ENCODE measurements at regions not wholly inside any gene's neighbourhood (a gene's known extent, or its start where the extent isn't known, plus 50 kb on each side); places are given as distances from the start of the nearest gene placed in this dataset.
"Not testable (repeated sequence)": the region's sequence is repeated elsewhere in the genome, so short reads cannot be mapped to it uniquely, and the experiment has no call there.

DNA sequence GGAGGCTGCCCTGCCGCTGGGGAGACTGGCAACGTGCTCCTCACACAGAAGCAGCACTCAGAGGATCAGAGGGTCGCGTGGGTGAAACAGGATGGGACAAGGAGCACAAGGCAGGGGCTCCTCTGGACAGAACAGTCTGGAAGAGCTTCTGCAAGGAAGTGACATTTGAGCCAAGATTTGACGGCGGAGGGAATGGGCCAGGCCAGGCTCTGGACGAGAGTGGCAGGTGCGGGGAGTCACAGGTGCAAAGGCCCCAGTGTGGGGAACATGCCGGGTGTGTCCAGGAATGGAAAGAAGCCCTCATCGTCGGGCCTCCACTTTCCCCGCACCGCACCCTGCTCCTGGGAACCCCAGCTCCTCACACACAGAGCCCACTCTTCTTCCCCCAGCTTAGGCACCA is 84.0 kb downstream of the RFLNA start:
- Mint-ChIP-seq H3K9me3 (no peaks in the 10 kb centered on the region), H3K4me1 (peaks cover 0 to 4% (median 4%) of the 10 kb centered on the region in 3 donors), H3K27ac (peak overlapping the region in 2 of 8 donors; percentile 33 to 71), H3K36me3 (peaks cover 0 to 76% (median 4%) of the 10 kb centered on the region in 3 donors), H3K4me3 (no peak overlapping the region), H3K27me3 (no peaks in the 10 kb centered on the region)
- no peak for DNase-seq
- no peaks in the 10 kb centered on the region for H3K9me3 ChIP-seq (ENCODE audit: low read length)
- no peak overlapping the region for H3K27ac ChIP-seq (ENCODE audit: low read depth, low read length)
- H3K36me3 ChIP-seq (ENCODE audit: insufficient read depth, low read length) = no peaks in the 10 kb centered on the region
- no peaks in the 10 kb centered on the region for H3K4me1 ChIP-seq (ENCODE audit: insufficient read depth, low read length)
- H3K4me3 ChIP-seq (ENCODE audit: low read length) = no peak overlapping the region
- H3K27me3 ChIP-seq (ENCODE audit: insufficient read depth, low read length, poor library complexity, severe bottlenecking) = no peaks in the 10 kb centered on the region
- CTCF ChIA-PET = no interaction called here
- POLR2A ChIA-PET = no interaction called here

DNA sequence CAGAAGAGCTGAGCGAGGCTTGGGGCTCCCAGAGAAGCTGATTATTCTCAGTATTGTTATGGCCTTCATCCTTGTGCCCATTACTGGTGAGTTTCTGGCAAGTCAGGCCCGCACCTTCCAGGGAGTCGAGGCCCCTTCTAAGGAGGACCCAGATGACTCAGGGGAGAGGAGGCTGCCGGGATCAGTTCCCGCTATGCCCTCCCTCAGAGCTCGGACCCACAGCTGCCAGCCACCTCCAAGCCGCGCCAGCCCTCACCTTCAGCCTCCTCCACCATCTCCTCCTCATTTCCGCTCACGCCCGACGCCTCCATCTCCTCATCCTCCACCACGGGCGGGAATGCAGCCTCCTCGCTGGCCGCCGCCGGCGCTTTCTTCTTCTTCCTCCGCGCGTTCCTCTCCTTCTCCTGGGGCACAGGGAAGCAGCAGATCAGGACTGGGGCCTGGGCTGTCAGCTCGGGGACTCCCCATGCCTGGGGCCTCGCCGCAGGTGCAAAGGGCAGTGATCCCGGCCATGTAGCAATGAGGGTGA is 83.2 kb downstream of the RFLNA start:
- no peak overlapping the region for H3K4me3 Mint-ChIP-seq
- Histone ChIP-seq H3K4me1 (ENCODE audit: insufficient read depth, low read length) (no peaks in the 10 kb centered on the region), H3K27ac (ENCODE audit: low read depth, low read length) (no peak overlapping the region), H3K27me3 (ENCODE audit: insufficient read depth, low read length, poor library complexity, severe bottlenecking) (no peaks in the 10 kb centered on the region), H3K36me3 (ENCODE audit: insufficient read depth, low read length) (no peaks in the 10 kb centered on the region), H3K9me3 (ENCODE audit: low read length) (no peaks in the 10 kb centered on the region), H3K4me3 (ENCODE audit: low read length) (no peak overlapping the region)
- no peak overlapping the region for H3K27ac Mint-ChIP-seq
- no peaks in the 10 kb centered on the region for H3K27me3 Mint-ChIP-seq
- H3K4me1 Mint-ChIP-seq = peaks cover 0 to 4% (median 4%) of the 10 kb centered on the region in 3 donors
- ChIA-PET POLR2A (no interaction called here), CTCF (no interaction called here)
- peaks cover 0 to 71% (median 4%) of the 10 kb centered on the region in 3 donors for H3K36me3 Mint-ChIP-seq
- no peaks in the 10 kb centered on the region for H3K9me3 Mint-ChIP-seq
- no peak for DNase-seq

GRCh38 chr12:124376435-124376834 is 81.5 kb downstream of the RFLNA start:
- DNase-seq = no peak
- Mint-ChIP-seq H3K4me1 (peaks cover 0 to 4% (median 3%) of the 10 kb centered on the region in 3 donors), H3K27ac (peak overlapping the region in 1 of 8 donors; percentile 19), H3K36me3 (peaks cover 0 to 69% (median 4%) of the 10 kb centered on the region in 3 donors), H3K4me3 (no peak overlapping the region), H3K27me3 (no peaks in the 10 kb centered on the region), H3K9me3 (no peaks in the 10 kb centered on the region)
- Histone ChIP-seq H3K27me3 (ENCODE audit: insufficient read depth, low read length, poor library complexity, severe bottlenecking) (no peaks in the 10 kb centered on the region), H3K36me3 (ENCODE audit: insufficient read depth, low read length) (no peaks in the 10 kb centered on the region), H3K27ac (ENCODE audit: low read depth, low read length) (no peak overlapping the region), H3K4me3 (ENCODE audit: low read length) (no peak overlapping the region), H3K4me1 (ENCODE audit: insufficient read depth, low read length) (no peaks in the 10 kb centered on the region), H3K9me3 (ENCODE audit: low read length) (no peaks in the 10 kb centered on the region)
- ChIA-PET POLR2A (no interaction called here), CTCF (no interaction called here)

DNA sequence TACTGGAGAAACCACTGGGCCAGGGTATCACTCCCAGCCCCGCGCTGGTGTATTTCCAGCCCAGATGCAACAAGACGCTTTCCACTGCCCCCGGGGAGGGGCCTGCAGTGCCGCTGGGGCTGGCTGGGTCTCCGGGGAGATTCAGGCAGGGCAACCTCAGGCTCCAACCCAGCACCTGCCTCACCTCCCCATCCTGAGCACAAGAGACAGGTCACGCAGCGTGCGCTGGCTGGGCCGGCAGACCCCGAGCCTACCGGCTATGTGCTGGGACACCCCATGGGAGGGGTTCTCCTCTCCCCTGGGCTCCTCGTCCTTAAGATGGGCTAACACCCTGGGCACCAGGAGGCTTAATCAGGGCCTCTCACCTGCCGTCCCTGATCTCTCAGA is 80.9 kb downstream of the RFLNA start:
- H3K4me3 Mint-ChIP-seq = no peak overlapping the region
- H3K27ac ChIP-seq (ENCODE audit: low read depth, low read length) = no peak overlapping the region
- H3K36me3 Mint-ChIP-seq = peaks cover 0 to 69% (median 4%) of the 10 kb centered on the region in 3 donors
- H3K4me3 ChIP-seq (ENCODE audit: low read length) = no peak overlapping the region
- peaks cover 0 to 1% (median 0%) of the 10 kb centered on the region in 3 donors for H3K4me1 Mint-ChIP-seq
- DNase-seq = no peak
- H3K4me1 ChIP-seq (ENCODE audit: insufficient read depth, low read length) = no peaks in the 10 kb centered on the region
- H3K36me3 ChIP-seq (ENCODE audit: insufficient read depth, low read length) = peaks cover under 1% of the 10 kb centered on the region
- POLR2A ChIA-PET = no interaction called here
- H3K27me3 Mint-ChIP-seq = no peaks in the 10 kb centered on the region
- no peak overlapping the region for H3K27ac Mint-ChIP-seq
- no peaks in the 10 kb centered on the region for H3K9me3 Mint-ChIP-seq
- H3K27me3 ChIP-seq (ENCODE audit: insufficient read depth, low read length, poor library complexity, severe bottlenecking) = no peaks in the 10 kb centered on the region
- CTCF ChIA-PET = no interaction called here
- H3K9me3 ChIP-seq (ENCODE audit: low read length) = no peaks in the 10 kb centered on the region

DNA sequence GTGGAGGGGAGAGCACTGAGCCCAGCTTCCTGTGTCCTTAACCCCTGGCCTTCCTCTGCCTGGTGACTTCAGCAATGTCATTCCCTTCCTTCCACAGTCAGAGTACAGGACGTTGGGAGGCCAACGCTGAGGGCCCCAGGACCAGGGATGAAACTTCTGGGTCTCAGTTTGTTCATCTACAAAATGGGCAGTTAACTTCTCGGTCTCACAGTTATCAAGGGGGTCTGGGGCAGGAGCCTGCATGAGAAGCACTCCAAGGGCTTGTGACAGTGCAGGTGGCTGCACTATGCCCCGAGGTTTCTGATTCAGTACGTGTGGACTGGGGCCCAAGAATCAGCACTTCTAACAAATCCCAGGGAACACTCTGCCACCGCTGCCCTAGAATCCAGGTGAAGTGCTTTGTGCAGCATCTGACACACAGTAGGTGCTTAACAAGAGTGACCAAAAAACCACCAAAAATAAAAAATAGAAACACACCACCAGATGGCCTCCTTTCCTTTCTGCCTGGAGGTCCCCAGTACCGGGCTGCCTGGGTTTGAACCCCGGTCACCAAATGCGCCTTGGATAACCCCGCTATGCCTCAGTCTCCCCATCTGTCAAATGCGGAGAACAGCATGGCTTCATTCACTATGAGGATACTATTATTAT is 80.4 kb downstream of the RFLNA start:
- ChIA-PET CTCF (no interaction called here), POLR2A (no interaction called here)
- H3K36me3 Mint-ChIP-seq = peaks cover 0 to 70% (median 4%) of the 10 kb centered on the region in 3 donors
- no peaks in the 10 kb centered on the region for H3K27me3 Mint-ChIP-seq
- H3K9me3 Mint-ChIP-seq = no peaks in the 10 kb centered on the region
- H3K4me1 Mint-ChIP-seq = peaks cover 0 to 1% (median 0%) of the 10 kb centered on the region in 3 donors
- no peak overlapping the region for H3K4me3 Mint-ChIP-seq
- H3K27me3 ChIP-seq (ENCODE audit: insufficient read depth, low read length, poor library complexity, severe bottlenecking) = no peaks in the 10 kb centered on the region
- no peak overlapping the region for H3K27ac ChIP-seq (ENCODE audit: low read depth, low read length)
- H3K4me1 ChIP-seq (ENCODE audit: insufficient read depth, low read length) = no peaks in the 10 kb centered on the region
- no peak for DNase-seq
- peak overlapping the region in 1 of 8 donors; percentile 12 for H3K27ac Mint-ChIP-seq
- no peak overlapping the region for H3K4me3 ChIP-seq (ENCODE audit: low read length)
- no peaks in the 10 kb centered on the region for H3K9me3 ChIP-seq (ENCODE audit: low read length)
- H3K36me3 ChIP-seq (ENCODE audit: insufficient read depth, low read length) = peaks cover 6% of the 10 kb centered on the region

DNA sequence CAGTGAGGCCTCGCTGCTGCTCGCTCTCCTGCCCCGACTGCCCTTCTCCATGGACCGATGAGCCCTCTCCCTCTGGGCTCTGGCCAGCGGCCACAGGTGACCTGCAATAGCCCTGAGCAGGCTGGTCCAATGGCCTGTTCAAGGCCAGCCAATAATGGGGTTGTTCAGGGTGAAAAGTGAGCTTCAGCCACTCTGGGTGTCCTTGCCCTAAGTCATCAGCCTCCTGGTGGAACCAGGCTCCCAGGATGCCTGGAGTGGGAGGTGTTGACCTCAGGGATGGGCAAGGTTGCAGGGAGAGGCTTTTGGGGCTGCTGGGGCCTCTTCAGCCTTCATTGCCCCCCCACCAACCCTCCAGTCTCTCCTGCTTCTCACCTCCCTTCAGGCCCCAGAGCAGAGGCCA is 79.7 kb downstream of the RFLNA start:
- Histone ChIP-seq H3K4me1 (ENCODE audit: insufficient read depth, low read length) (no peaks in the 10 kb centered on the region), H3K9me3 (ENCODE audit: low read length) (no peaks in the 10 kb centered on the region), H3K27me3 (ENCODE audit: insufficient read depth, low read length, poor library complexity, severe bottlenecking) (no peaks in the 10 kb centered on the region), H3K4me3 (ENCODE audit: low read length) (no peak overlapping the region), H3K36me3 (ENCODE audit: insufficient read depth, low read length) (peaks cover 10% of the 10 kb centered on the region), H3K27ac (ENCODE audit: low read depth, low read length) (no peak overlapping the region)
- peaks cover 0 to 71% (median 2%) of the 10 kb centered on the region in 3 donors for H3K36me3 Mint-ChIP-seq
- no peaks in the 10 kb centered on the region for H3K27me3 Mint-ChIP-seq
- H3K9me3 Mint-ChIP-seq = no peaks in the 10 kb centered on the region
- peaks cover 0 to under 1% (median 0%) of the 10 kb centered on the region in 3 donors for H3K4me1 Mint-ChIP-seq
- peak overlapping the region in 1 of 8 donors; percentile 29 for H3K27ac Mint-ChIP-seq
- ChIA-PET CTCF (no interaction called here), POLR2A (no interaction called here)
- DNase-seq = no peak
- H3K4me3 Mint-ChIP-seq = no peak overlapping the region

GRCh38 chr12:124374147-124374546 is 79.3 kb downstream of the RFLNA start:
- H3K4me3 ChIP-seq (ENCODE audit: low read length) = no peak overlapping the region
- peaks cover 10% of the 10 kb centered on the region for H3K36me3 ChIP-seq (ENCODE audit: insufficient read depth, low read length)
- CTCF ChIA-PET = no interaction called here
- Mint-ChIP-seq H3K4me1 (no peaks in the 10 kb centered on the region), H3K36me3 (peaks cover 0 to 68% (median 2%) of the 10 kb centered on the region in 3 donors), H3K9me3 (no peaks in the 10 kb centered on the region), H3K27me3 (no peaks in the 10 kb centered on the region), H3K4me3 (no peak overlapping the region), H3K27ac (no peak overlapping the region)
- H3K9me3 ChIP-seq (ENCODE audit: low read length) = no peaks in the 10 kb centered on the region
- DNase-seq = no peak
- POLR2A ChIA-PET = no interaction called here
- H3K27ac ChIP-seq (ENCODE audit: low read depth, low read length) = no peak overlapping the region
- H3K27me3 ChIP-seq (ENCODE audit: insufficient read depth, low read length, poor library complexity, severe bottlenecking) = no peaks in the 10 kb centered on the region
- no peaks in the 10 kb centered on the region for H3K4me1 ChIP-seq (ENCODE audit: insufficient read depth, low read length)

- H3K4me1 Mint-ChIP-seq; POLR2A ChIA-PET; H3K4me3 Mint-ChIP-seq; H3K27me3 Mint-ChIP-seq; H3K27ac ChIP-seq (ENCODE audit: low read depth, low read length); H3K36me3 ChIP-seq (ENCODE audit: insufficient read depth, low read length); H3K9me3 ChIP-seq (ENCODE audit: low read length); H3K4me3 ChIP-seq (ENCODE audit: low read length); CTCF ChIA-PET; H3K27ac Mint-ChIP-seq; H3K4me1 ChIP-seq (ENCODE audit: insufficient read depth, low read length); H3K27me3 ChIP-seq (ENCODE audit: insufficient read depth, low read length, poor library complexity, severe bottlenecking); H3K9me3 Mint-ChIP-seq; DNase-seq: not testable (repeated sequence)
- peaks cover 0 to 70% (median 2%) of the 10 kb centered on the region in 3 donors for H3K36me3 Mint-ChIP-seq
Measured at GRCh38 chr12:124373701-124374100, 78.8 kb downstream of the RFLNA start.
